Effector memory CD4-positive, alpha-beta T cell (primary cell): ENCODE measurements at regions not wholly inside any gene's neighbourhood (a gene's known extent, or its start where the extent isn't known, plus 50 kb on each side); places are given as distances from the start of the nearest gene placed in this dataset.

Experiments used
- DNase-seq, 3 donors: peaks; one replicate each; pipeline ENCODE4 v3.0.0-alpha.2; 2020
- H3K27ac ChIP-seq: 2 replicates; pipeline ENCODE4 v1.7.0; 2013; ENCODE audit warnings: mild to moderate bottlenecking, low read length, moderate library complexity; ENCODE audit not compliant: insufficient read depth, poor library complexity, severe bottlenecking
- H3K27me3 ChIP-seq: replicated peaks from 2 replicates; pipeline ENCODE4 v1.7.0; 2013; ENCODE audit warnings: mild to moderate bottlenecking, low read length; ENCODE audit not compliant: insufficient read depth, control insufficient read depth, poor library complexity, severe bottlenecking
- H3K36me3 ChIP-seq: 2 replicates; pipeline ENCODE4 v1.7.0; 2013; ENCODE audit warnings: mild to moderate bottlenecking, low read length, moderate library complexity; ENCODE audit not compliant: control insufficient read depth, insufficient read depth
- H3K4me1 ChIP-seq: 2 replicates; pipeline ENCODE4 v1.7.0; 2013; ENCODE audit warnings: low read length, mild to moderate bottlenecking; ENCODE audit not compliant: control insufficient read depth, insufficient read depth, poor library complexity, severe bottlenecking
- H3K4me3 ChIP-seq: 2 replicates; pipeline ENCODE4 v1.7.0; 2013; ENCODE audit warnings: low read length, low read depth, mild to moderate bottlenecking; ENCODE audit not compliant: insufficient read depth, poor library complexity, severe bottlenecking
- H3K9me3 ChIP-seq: 2 replicates; pipeline ENCODE4 v1.7.0; 2013; ENCODE audit warnings: mild to moderate bottlenecking, low read length, moderate library complexity; ENCODE audit not compliant: control insufficient read depth

DNA sequence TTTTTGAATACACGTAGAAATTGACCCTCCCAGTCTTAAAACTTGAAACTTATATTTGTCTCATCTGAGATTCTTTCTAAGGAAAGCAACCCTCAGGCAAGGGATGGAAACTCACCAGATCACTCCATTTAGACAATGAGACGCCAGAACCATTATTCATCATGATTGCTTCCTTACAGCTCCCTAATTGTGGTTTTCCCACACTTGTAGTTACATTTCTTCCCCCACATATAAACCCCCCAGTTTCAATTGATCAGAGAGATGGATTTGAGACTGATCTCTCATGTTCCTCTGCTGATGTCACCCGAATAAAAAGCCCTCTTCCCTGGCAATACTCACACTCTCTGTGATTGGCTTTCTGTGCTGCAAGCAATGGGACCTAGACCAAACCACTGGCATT is 197.9 kb upstream of the STARD13 start:
- Histone ChIP-seq H3K9me3 (no peaks in the 10 kb centered on the region), H3K27me3 (no peaks in the 10 kb centered on the region), H3K27ac (no peak overlapping the region), H3K36me3 (no peaks in the 10 kb centered on the region), H3K4me1 (no peaks in the 10 kb centered on the region), H3K4me3 (no peak overlapping the region)
- no peak for DNase-seq

DNA sequence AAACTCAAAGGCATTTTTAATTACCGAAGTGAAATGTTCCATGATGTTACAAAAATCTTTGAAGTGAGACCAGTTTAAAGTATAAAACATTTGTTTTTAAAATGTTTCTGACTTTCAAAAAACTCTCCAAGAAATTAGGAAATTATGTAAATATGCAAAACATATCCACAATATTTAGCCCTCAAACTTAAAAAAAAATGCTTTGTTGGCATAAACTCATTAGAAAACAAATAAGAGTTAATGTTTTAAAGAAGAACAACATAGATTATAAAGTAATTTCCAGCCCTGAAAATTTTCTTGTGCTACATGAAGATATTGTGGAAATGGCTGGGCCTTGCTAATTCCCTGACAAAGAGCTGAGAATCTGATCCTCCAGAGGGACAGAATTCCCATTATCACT is 199.7 kb upstream of the STARD13 start:
- Histone ChIP-seq H3K4me3 (no peak overlapping the region), H3K27ac (no peak overlapping the region), H3K4me1 (no peaks in the 10 kb centered on the region), H3K9me3 (no peaks in the 10 kb centered on the region), H3K27me3 (no peaks in the 10 kb centered on the region), H3K36me3 (no peaks in the 10 kb centered on the region)
- DNase-seq = no peak

DNA sequence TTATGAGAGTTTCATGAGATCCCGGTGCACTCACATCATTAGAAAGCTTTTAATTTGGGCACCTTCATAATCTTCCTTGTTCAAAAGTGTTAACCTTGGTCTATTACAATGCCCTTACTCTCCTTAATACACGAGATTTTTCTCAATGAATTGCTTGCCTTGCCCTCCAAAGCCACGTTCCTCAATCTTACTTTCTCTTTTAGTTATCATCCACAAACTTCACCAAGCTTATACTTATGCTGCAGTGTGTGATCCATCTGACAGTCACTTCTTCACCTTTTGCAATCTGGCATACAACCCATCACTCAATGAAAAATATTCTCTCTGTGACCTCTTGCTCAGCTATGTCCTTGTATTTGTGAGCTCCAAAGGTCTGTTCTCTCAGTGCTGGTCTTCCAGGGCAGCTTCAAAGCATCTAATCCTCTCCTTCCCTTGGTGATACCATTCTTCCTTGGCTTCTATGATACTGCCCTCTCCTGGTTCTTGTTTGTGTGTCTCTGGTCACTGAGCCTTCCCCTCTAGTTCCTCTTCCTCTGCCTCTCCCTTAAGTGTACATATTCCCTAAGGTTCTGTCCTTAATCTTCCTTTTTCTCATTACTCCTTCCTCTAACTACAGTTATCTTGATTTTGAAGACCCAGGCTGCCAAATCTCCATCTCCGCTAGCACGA is 202.2 kb upstream of the STARD13 start:
- Histone ChIP-seq H3K4me1 (no peaks in the 10 kb centered on the region), H3K36me3 (no peaks in the 10 kb centered on the region), H3K4me3 (no peak overlapping the region), H3K27me3 (no peaks in the 10 kb centered on the region), H3K9me3 (no peaks in the 10 kb centered on the region), H3K27ac (no peak overlapping the region)
- no peak for DNase-seq

DNA sequence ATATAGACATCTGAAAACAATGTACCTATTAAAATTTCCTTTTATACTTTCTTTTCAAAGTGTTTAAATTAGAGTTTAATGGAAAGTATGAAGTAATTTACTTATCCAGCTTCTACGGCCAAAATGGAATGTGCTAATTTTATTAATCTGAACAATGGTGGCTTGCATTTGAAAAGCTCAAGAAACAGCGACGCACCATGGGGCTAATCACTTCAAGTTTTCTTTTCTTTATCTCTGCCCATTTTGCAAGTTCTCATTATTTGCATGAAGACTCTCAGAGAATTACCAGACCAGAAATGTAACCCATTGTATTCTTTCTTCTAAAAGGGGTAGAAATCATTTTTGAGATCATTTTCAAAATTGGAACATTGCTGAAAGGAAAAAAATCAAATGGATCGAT is 204.0 kb upstream of the STARD13 start:
- H3K27me3 ChIP-seq = no peaks in the 10 kb centered on the region
- no peak for DNase-seq
- no peak overlapping the region for H3K4me3 ChIP-seq
- H3K27ac ChIP-seq = no peak overlapping the region
- no peaks in the 10 kb centered on the region for H3K36me3 ChIP-seq
- no peaks in the 10 kb centered on the region for H3K9me3 ChIP-seq
- H3K4me1 ChIP-seq = no peaks in the 10 kb centered on the region

DNA sequence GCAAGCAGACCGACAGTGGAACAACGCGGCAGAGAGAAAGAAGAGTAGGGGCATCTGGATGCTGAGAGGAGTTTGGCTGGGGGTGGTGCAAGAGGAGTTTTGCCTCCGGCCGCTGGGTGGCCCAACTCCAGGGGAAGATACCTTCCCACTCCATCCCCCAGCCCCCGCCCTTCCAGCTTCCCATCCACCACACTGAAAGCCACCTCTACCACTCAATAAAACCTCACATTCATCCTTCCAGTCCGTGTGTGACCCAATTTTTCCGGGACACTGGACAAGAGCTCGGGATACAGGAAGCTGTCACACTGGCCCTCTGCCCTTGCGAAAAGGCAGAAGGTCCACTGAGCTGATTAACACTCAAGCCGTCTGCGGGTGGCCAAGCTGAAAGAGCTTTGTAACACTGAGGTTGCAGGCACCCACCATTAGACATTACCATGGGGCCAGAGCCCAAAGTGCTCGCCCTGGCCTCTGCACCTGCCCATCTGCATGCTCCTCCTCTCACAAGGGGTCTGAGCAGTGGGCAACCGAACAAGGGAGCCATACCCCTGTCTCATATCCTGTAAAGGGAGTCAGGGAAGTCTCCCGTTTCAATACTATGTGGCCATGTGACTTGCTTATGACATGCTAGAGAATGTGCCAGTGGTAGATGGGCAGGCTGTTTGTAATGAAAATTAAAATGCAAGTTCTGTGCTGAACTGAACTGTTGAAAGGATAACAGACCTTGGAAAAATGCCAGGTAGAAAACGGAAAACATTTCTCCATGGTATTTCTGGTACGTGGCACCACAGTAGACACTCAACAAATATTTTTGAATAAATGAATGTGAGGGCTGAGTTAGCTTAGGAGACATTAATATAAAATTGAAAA is 205.1 kb upstream of the STARD13 start:
- Histone ChIP-seq H3K27me3 (no peaks in the 10 kb centered on the region), H3K27ac (no peak overlapping the region), H3K36me3 (no peaks in the 10 kb centered on the region), H3K4me1 (no peaks in the 10 kb centered on the region), H3K4me3 (no peak overlapping the region), H3K9me3 (no peaks in the 10 kb centered on the region)
- no peak for DNase-seq

DNA sequence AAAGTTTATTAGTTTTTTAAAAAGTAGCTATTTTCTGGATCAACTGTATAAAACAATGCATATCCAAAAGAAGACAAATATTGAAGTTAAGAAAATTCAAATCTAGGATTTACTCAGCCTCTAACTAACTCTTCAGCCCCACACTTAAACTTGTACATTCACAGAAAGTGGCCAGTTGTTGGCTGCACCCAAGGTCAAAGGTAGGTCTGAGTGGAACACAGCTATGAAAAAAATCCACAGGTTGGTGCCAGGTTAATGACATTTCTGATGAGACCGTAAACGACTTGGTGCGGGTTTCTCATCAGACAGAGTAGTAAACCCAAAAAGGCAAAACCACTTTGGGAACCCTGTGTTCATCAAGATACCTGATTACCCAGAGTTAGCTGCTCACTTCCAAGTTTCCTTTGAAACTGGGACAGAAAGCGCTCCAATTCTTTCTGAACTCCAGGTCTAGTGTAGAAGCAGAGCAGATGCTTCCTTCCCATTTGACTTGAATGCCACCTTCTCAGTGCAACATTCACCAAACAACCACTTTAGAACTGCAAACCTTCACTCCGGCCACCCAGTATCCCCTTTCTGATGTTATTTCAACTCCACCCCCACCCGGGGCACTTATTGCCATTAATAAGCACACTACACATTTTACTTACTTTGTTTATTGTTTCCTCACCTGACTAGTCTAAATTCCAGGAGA is 208.3 kb upstream of the STARD13 start:
- Histone ChIP-seq H3K27me3 (no peaks in the 10 kb centered on the region), H3K4me1 (no peaks in the 10 kb centered on the region), H3K4me3 (no peak overlapping the region), H3K36me3 (no peaks in the 10 kb centered on the region), H3K27ac (no peak overlapping the region), H3K9me3 (no peaks in the 10 kb centered on the region)
- DNase-seq = no peak

DNA sequence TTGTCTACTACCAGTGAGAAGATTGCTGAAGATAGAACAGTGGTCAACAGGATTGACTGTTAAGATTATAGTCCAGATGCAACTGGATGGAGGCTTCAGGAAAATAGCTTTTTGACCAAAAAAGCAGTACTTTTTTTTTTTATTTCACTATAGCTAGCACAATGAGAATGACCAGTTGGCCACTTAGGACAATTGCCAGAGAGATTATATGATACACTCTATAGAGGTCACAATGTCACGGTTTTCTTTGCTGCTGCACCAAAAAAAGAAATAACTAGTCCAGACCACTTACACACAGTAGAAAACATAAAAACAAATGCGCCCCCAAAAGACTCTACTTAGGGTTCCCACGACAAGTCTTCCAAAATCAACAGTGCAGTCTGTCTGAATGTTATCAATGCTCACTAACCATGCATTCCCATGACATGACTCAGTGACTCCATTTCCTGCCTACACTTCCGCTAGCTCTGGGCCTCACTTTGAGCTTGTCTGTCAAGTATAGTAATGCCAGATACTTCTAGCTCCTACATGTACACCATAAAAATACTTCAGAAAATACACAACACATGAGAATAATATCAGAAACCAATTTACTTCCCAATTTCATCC is 209.1 kb upstream of the STARD13 start:
- H3K4me1 ChIP-seq = no peaks in the 10 kb centered on the region
- no peak overlapping the region for H3K4me3 ChIP-seq
- no peaks in the 10 kb centered on the region for H3K27me3 ChIP-seq
- H3K27ac ChIP-seq = no peak overlapping the region
- H3K36me3 ChIP-seq = no peaks in the 10 kb centered on the region
- DNase-seq = no peak
- H3K9me3 ChIP-seq = no peaks in the 10 kb centered on the region

DNA sequence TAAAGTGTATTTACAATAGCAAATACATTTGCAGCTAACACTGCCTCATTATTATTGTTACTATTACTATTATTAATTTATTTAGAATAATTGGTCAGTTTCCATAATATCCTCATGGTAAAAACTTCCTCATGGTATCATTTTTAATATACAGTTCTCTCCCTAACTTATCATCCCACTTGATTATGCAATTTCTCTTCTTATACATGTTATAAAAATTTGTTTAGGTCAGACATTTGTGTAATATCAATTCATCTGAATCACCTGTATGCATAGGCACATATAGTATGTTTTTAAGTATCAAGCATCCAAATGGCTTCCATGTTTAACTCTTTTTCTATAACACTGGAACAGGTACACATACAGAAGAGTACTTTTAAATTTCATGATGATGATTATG is 210.8 kb upstream of the STARD13 start:
- Histone ChIP-seq H3K27me3 (no peaks in the 10 kb centered on the region), H3K9me3 (no peaks in the 10 kb centered on the region), H3K4me3 (no peak overlapping the region), H3K4me1 (no peaks in the 10 kb centered on the region), H3K36me3 (no peaks in the 10 kb centered on the region), H3K27ac (no peak overlapping the region)
- DNase-seq = no peak

DNA sequence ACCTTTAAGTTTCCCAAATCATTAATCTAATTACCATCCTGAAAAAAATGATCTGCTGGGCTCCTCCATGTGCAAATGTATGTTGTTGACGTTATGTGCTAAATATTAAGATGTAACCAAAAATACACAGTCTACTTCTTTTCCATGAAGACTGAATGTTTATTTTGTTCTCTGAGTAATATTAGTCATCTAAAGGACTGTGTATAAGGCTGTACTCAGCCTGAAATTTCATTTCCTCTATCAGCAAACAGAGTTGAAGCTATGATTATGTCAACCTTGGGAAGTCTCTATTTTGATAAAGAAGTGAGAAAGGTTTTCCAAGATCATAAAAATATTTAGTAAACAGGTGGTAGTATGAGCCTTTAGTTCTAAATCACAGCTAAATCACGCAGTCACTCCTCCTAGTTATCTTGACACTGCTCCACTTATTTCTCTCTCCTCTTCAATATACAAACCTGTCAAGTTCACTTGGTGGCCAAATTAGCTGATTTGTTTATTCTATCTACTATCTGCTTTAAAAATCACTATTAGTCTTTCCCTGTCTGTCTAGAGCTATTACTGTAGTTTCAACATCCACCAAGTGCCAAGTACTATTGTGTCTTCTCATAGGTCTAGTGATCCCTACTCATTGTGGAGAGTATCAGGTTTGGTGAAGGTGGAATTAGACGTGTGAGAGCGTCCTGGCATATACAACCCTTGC is 211.7 kb upstream of the STARD13 start:
- H3K4me3 ChIP-seq = no peak overlapping the region
- no peaks in the 10 kb centered on the region for H3K4me1 ChIP-seq
- H3K27ac ChIP-seq = no peak overlapping the region
- no peak for DNase-seq
- H3K36me3 ChIP-seq = no peaks in the 10 kb centered on the region
- H3K27me3 ChIP-seq = no peaks in the 10 kb centered on the region
- no peaks in the 10 kb centered on the region for H3K9me3 ChIP-seq
